HepG2 (cell line): ENCODE measurements at regions not wholly inside any gene's neighbourhood (a gene's known extent, or its start where the extent isn't known, plus 50 kb on each side); places are given as distances from the start of the nearest gene placed in this dataset.

ENCODE experiments used
- ATAC-seq: fragments of 200-7000 bp; cut with Tn5 transposase; 3 replicates; pipeline ENCODE4 v1.9.1; 2020; ENCODE audit warnings: mild to moderate bottlenecking, moderate library complexity
- BruUV-seq: library from RNA; stranded (reverse); fragments of 400-500 nt; replicated peaks from 2 replicates; lab custom pipeline; 2021; lab: Mats Ljungman, UMichigan
- CTCF ChIA-PET: fragments of 300-600 bp; formaldehyde crosslinking; extraction: SDS; loops from one replicate; lab custom pipeline; 2021; ENCODE audit warnings: low total read pairs, inconsistent platforms, low intra/inter-chr PET ratio; lab: Yijun Ruan, JAX
- POLR2A ChIA-PET: fragments of 350-600 bp; sonication (Branson Sonifier 250); formaldehyde crosslinking; loops from one replicate; lab custom pipeline; 2020; ENCODE audit warnings: antibody characterized with exemption, inconsistent platforms; lab: Yijun Ruan, JAX
- DNase-seq: peaks from one replicate; pipeline ENCODE4 v3.0.0-alpha.2; 2015; ENCODE audit warnings: low spot score
- FAIRE-seq: peaks from 3 replicates; lab custom pipeline; 2011; peaks lifted over from hg19 to GRCh38; lab: Jason Lieb, UNC
- H2AFZ ChIP-seq: one replicate; pipeline ENCODE4 v1.6.1; 2011; ENCODE audit warnings: low read length, inconsistent platforms
- H3K27ac ChIP-seq: fragments of 300-600 bp; 3 replicates; pipeline ENCODE4 v1.8.0; 2011; ENCODE audit warnings: mixed run types, mild to moderate bottlenecking, mixed read lengths, low read length, inconsistent platforms; ENCODE audit not compliant: insufficient read depth; ENCODE audit errors: extremely low read length
- H3K27me3 ChIP-seq, 2 experiments: fragments of 200-600 bp in 1 of 2; 2 replicates in 1 of 2; 3 replicates in 1 of 2; pipeline versions ENCODE4 v1.6.0 to v1.8.0; 2011; ENCODE audit warnings: low read length in 2 of 2, mild to moderate bottlenecking in 2 of 2, moderate library complexity in 2 of 2, inconsistent platforms in 1 of 2; ENCODE audit not compliant: insufficient read depth in 2 of 2, control insufficient read depth in 1 of 2
- H3K36me3 ChIP-seq, 2 experiments: fragments of 200-600 bp in 1 of 2; replicated peaks in 1 of 2; 2 replicates in 1 of 2; 3 replicates in 1 of 2; pipeline versions ENCODE4 v1.5.1 to v1.8.0; 2011; ENCODE audit warnings: low read length in 2 of 2, inconsistent platforms in 1 of 2; ENCODE audit not compliant: insufficient read depth in 2 of 2, control insufficient read depth in 1 of 2
- H3K4me1 ChIP-seq: 2 replicates; pipeline ENCODE4 v1.5.1; 2012; ENCODE audit warnings: low read length, inconsistent platforms; ENCODE audit not compliant: insufficient read depth
- H3K4me2 ChIP-seq: 2 replicates; pipeline ENCODE4 v1.6.0; 2011; ENCODE audit warnings: low read depth, low read length, inconsistent platforms
- H3K4me3 ChIP-seq, 3 experiments: fragments of 200-600 bp in 1 of 3; sonication (generic), shearing (Covaris generic) in 1 of 3; replicated peaks in 1 of 3; 2 replicates each; pipeline ENCODE4 v1.5.1; 2011 to 2016; ENCODE audit warnings: low read length in 3 of 3, inconsistent platforms in 2 of 3, low read depth in 2 of 3, mild to moderate bottlenecking in 2 of 3, control low read depth in 1 of 3, mixed read lengths in 1 of 3; ENCODE audit not compliant: insufficient read depth in 1 of 3
- H3K79me2 ChIP-seq: one replicate; pipeline ENCODE4 v1.6.1; 2011; ENCODE audit warnings: low read length, inconsistent platforms; ENCODE audit not compliant: insufficient read depth
- H3K9ac ChIP-seq: 2 replicates; pipeline ENCODE4 v1.6.0; 2011; ENCODE audit warnings: mild to moderate bottlenecking, low read depth, low read length, inconsistent platforms; ENCODE audit not compliant: insufficient read depth
- H3K9me3 ChIP-seq: 2 replicates; pipeline ENCODE4 v1.5.1; 2012; ENCODE audit warnings: mild to moderate bottlenecking, low read length
- H4K20me1 ChIP-seq: 2 replicates; pipeline ENCODE4 v1.6.0; 2011; ENCODE audit warnings: inconsistent platforms, mild to moderate bottlenecking, low read length, moderate library complexity; ENCODE audit not compliant: insufficient read depth
- CAMTA2 ChIP-seq: sonication (generic); formaldehyde crosslinking; IDR thresholded peaks from 2 replicates; pipeline ENCODE4 v1.4.0; 2020; ENCODE audit warnings: mild to moderate bottlenecking, missing genetic modification reagents, borderline replicate concordance
- MAF1 ChIP-seq: sonication (generic); formaldehyde crosslinking; IDR thresholded peaks from 2 replicates; pipeline ENCODE4 v1.5.0; 2020; ENCODE audit warnings: missing genetic modification reagents, borderline replicate concordance
- MAFG ChIP-seq: sonication (generic); formaldehyde crosslinking; IDR thresholded peaks from 2 replicates; pipeline ENCODE4 v1.5.1; 2020; ENCODE audit warnings: mild to moderate bottlenecking, missing genetic modification reagents
- MED8 ChIP-seq: sonication (generic); formaldehyde crosslinking; IDR thresholded peaks from 2 replicates; pipeline ENCODE4 v1.8.1; 2023; ENCODE audit warnings: mild to moderate bottlenecking, missing genetic modification reagents; ENCODE audit not compliant: insufficient replicate concordance
- ZFP62 ChIP-seq: sonication (generic); formaldehyde crosslinking; IDR thresholded peaks from 2 replicates; pipeline ENCODE4 v1.4.0; 2020; ENCODE audit warnings: missing genetic modification reagents
- ZNF30 ChIP-seq: sonication (generic); formaldehyde crosslinking; IDR thresholded peaks from 2 replicates; pipeline ENCODE4 v1.5.0; 2020; ENCODE audit warnings: mild to moderate bottlenecking, missing genetic modification reagents
- ZNF883 ChIP-seq: sonication (generic); formaldehyde crosslinking; IDR thresholded peaks from 2 replicates; pipeline ENCODE4 v1.5.1; 2020; ENCODE audit warnings: mild to moderate bottlenecking, missing genetic modification reagents; ENCODE audit errors: not compliant biosample characterization
- WGBS: methylation state at CpG from one replicate; pipeline ENCODE4 v1.1.6; 2017; ENCODE audit warnings: low lambda C conversion rate; 5-methylcytosine and 5-hydroxymethylcytosine counted together
- in situ Hi-C: cut with HindIII; loops from 2 replicates; pipeline ENCODE4 v1.10.0; 2017; ENCODE audit warnings: low pct_unique_long_range_greater_than_20kb; ENCODE audit not compliant: extremely low pct_ligation_motif_present
- intact Hi-C: fragments of 100-400 bp; cut with micrococcal nuclease; formaldehyde crosslinking; loops from one replicate; pipeline ENCODE4 v1.10.0; 2022; ENCODE audit not compliant: unreplicated experiment
- TF ChIP-seq, protein P1 (sequence below): sonication (generic); formaldehyde crosslinking; IDR thresholded peaks from 2 replicates; pipeline ENCODE4 v1.8.1; 2022; ENCODE audit warnings: low read depth, mild to moderate bottlenecking, missing genetic modification reagents
- TF ChIP-seq, protein P2 (sequence below): sonication (generic); formaldehyde crosslinking; IDR thresholded peaks from 2 replicates; pipeline ENCODE4 v1.4.0; 2020; ENCODE audit warnings: missing genetic modification reagents

DNA sequence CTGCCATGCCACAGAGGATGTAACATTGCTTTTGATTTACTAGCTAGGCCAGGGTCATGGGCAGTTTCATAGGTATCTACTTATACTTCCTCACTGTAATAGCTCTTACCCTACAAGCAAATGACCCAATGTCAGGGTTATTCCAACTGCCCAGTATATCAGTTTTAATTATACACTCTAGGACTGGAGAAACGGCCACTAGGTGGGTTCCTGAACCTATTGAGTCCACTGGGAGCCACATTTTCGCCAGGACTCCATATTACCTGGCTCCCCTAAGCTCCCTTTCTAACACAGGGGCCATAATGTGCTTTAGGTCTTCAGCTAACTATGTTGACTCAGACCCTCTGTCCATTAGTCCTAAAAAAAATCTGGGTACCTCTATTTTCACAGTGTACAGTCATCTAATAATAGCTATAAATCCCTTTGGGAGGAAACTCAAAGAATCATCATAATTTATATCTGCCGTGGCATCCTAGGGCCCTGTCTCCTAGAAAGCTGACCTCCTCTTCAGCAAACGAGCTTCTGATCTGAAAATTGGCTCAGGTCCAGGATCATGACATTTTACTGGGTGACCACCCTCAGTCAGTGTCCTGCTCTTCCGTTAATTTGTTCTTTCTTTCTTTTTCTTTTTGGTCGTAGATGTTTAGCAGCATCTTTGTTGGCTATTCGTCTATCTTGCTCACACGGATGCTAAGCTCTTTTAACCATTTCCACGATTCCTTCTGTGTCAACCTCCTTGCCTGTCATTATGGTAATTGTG, 244.3 kb downstream of the FAM76B start:
- no TSS peak for BruUV-seq
- Histone ChIP-seq H3K79me2 (no peaks in the 10 kb centered on the region), H3K4me1 (no peaks in the 10 kb centered on the region), H3K27ac (no peak overlapping the region), H3K9ac (no peak overlapping the region), H3K4me2 (no peak overlapping the region), H3K4me3 (no peak overlapping the region), H2AFZ (no peak overlapping the region), H4K20me1 (no peaks in the 10 kb centered on the region), H3K9me3 (no peaks in the 10 kb centered on the region), H3K27me3 (peaks cover 0 to 3% of the 10 kb centered on the region in 2 experiments; a peak in 1 of 5 replicates), H3K36me3 (no peaks in the 10 kb centered on the region)
- ChIA-PET POLR2A (no interaction called here), CTCF (no interaction called here)
- TF ChIP-seq CAMTA2 (CRISPR knock-in tag) (no peak), MAFG (CRISPR knock-in tag) (no peak), MAF1 (CRISPR knock-in tag) (no peak), ZFP62 (no peak), ZNF883 (no peak), ZNF30 (CRISPR knock-in tag) (no peak), MED8 (CRISPR knock-in tag) (no peak)
- TF ChIP-seq, protein P1, sequence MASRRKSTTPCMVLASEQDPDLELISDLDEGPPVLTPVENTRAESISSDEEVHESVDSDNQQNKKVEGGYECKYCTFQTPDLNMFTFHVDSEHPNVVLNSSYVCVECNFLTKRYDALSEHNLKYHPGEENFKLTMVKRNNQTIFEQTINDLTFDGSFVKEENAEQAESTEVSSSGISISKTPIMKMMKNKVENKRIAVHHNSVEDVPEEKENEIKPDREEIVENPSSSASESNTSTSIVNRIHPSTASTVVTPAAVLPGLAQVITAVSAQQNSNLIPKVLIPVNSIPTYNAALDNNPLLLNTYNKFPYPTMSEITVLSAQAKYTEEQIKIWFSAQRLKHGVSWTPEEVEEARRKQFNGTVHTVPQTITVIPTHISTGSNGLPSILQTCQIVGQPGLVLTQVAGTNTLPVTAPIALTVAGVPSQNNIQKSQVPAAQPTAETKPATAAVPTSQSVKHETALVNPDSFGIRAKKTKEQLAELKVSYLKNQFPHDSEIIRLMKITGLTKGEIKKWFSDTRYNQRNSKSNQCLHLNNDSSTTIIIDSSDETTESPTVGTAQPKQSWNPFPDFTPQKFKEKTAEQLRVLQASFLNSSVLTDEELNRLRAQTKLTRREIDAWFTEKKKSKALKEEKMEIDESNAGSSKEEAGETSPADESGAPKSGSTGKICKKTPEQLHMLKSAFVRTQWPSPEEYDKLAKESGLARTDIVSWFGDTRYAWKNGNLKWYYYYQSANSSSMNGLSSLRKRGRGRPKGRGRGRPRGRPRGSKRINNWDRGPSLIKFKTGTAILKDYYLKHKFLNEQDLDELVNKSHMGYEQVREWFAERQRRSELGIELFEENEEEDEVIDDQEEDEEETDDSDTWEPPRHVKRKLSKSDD (CRISPR knock-in tag): no peak
- TF ChIP-seq, protein P2, sequence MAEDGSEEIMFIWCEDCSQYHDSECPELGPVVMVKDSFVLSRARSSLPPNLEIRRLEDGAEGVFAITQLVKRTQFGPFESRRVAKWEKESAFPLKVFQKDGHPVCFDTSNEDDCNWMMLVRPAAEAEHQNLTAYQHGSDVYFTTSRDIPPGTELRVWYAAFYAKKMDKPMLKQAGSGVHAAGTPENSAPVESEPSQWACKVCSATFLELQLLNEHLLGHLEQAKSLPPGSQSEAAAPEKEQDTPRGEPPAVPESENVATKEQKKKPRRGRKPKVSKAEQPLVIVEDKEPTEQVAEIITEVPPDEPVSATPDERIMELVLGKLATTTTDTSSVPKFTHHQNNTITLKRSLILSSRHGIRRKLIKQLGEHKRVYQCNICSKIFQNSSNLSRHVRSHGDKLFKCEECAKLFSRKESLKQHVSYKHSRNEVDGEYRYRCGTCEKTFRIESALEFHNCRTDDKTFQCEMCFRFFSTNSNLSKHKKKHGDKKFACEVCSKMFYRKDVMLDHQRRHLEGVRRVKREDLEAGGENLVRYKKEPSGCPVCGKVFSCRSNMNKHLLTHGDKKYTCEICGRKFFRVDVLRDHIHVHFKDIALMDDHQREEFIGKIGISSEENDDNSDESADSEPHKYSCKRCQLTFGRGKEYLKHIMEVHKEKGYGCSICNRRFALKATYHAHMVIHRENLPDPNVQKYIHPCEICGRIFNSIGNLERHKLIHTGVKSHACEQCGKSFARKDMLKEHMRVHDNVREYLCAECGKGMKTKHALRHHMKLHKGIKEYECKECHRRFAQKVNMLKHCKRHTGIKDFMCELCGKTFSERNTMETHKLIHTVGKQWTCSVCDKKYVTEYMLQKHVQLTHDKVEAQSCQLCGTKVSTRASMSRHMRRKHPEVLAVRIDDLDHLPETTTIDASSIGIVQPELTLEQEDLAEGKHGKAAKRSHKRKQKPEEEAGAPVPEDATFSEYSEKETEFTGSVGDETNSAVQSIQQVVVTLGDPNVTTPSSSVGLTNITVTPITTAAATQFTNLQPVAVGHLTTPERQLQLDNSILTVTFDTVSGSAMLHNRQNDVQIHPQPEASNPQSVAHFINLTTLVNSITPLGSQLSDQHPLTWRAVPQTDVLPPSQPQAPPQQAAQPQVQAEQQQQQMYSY (CRISPR knock-in tag): no peak
- FAIRE-seq (no peak), ATAC-seq (peak; percentile 66; the same call in 2 of the 3 replicates), DNase-seq (no peak)
- in situ Hi-C loops (no loop called here), intact Hi-C loops (no loop called here)
- 12% methylated on average over 9 of the region's 9 CpGs for WGBS
